GM23338 (cell line): ENCODE measurements at regions not wholly inside any gene's neighbourhood (a gene's known extent, or its start where the extent isn't known, plus 50 kb on each side); places are given as distances from the start of the nearest gene placed in this dataset.

Experiments
- CREB1 ChIP-seq: fragments of 250-450 bp; sonication (Bioruptor Pico); IDR thresholded peaks from 2 replicates; pipeline ENCODE4 v1.5.0; 2020; ENCODE audit warnings: low read depth, mild to moderate bottlenecking, moderate library complexity
- POLR2AphosphoS5 ChIP-seq: IDR thresholded peaks from 2 replicates; pipeline ENCODE4 v1.6.1; 2016; ENCODE audit warnings: antibody characterized with exemption, low read depth
- ZNF114 ChIP-seq: fragments of 250-450 bp; sonication (Bioruptor Pico); IDR thresholded peaks from 2 replicates; pipeline ENCODE4 v1.5.0; 2020; ENCODE audit warnings: mild to moderate bottlenecking, moderate library complexity
- TF ChIP-seq, protein P1 (sequence below): IDR thresholded peaks from one replicate; pipeline ENCODE4 v1.6.1; 2018; ENCODE audit warnings: antibody characterized with exemption; ENCODE audit not compliant: unreplicated experiment
- TF ChIP-seq, protein P2 (sequence below): IDR thresholded peaks from 2 replicates; pipeline ENCODE4 v1.6.1; 2016; ENCODE audit warnings: antibody characterized with exemption
- TF ChIP-seq, protein P3 (sequence below): fragments of 250-450 bp; sonication (Bioruptor Pico); IDR thresholded peaks from 2 replicates; pipeline ENCODE4 v1.5.0; 2020; ENCODE audit warnings: mild to moderate bottlenecking, moderate library complexity

DNA sequence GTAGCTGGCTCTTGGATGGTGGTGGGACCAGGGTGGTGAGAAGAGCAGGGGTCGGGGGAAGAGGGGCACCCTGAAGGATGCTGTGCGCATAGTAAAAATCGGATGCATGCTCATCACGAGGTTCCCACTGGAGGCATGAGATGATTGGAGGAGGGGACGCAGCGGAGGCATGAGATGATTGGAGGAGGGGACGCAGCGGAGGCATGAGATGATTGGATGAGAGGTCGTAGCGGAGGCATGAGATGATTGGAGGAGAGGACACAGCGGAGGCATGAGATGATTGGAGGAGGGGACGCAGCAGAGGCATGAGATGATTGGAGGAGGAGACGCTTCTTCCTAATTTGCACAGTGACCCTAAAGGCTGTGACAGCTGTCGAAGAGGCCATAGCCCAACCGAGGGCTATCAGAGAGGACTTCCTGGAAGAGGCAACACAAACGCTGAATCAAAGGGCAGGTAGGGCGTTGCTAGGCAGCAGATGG lies 106.7 kb downstream of the ADRA2C start (continued):
- TF ChIP-seq, protein P1, sequence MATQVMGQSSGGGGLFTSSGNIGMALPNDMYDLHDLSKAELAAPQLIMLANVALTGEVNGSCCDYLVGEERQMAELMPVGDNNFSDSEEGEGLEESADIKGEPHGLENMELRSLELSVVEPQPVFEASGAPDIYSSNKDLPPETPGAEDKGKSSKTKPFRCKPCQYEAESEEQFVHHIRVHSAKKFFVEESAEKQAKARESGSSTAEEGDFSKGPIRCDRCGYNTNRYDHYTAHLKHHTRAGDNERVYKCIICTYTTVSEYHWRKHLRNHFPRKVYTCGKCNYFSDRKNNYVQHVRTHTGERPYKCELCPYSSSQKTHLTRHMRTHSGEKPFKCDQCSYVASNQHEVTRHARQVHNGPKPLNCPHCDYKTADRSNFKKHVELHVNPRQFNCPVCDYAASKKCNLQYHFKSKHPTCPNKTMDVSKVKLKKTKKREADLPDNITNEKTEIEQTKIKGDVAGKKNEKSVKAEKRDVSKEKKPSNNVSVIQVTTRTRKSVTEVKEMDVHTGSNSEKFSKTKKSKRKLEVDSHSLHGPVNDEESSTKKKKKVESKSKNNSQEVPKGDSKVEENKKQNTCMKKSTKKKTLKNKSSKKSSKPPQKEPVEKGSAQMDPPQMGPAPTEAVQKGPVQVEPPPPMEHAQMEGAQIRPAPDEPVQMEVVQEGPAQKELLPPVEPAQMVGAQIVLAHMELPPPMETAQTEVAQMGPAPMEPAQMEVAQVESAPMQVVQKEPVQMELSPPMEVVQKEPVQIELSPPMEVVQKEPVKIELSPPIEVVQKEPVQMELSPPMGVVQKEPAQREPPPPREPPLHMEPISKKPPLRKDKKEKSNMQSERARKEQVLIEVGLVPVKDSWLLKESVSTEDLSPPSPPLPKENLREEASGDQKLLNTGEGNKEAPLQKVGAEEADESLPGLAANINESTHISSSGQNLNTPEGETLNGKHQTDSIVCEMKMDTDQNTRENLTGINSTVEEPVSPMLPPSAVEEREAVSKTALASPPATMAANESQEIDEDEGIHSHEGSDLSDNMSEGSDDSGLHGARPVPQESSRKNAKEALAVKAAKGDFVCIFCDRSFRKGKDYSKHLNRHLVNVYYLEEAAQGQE: no peak
- TF ChIP-seq, protein P2, sequence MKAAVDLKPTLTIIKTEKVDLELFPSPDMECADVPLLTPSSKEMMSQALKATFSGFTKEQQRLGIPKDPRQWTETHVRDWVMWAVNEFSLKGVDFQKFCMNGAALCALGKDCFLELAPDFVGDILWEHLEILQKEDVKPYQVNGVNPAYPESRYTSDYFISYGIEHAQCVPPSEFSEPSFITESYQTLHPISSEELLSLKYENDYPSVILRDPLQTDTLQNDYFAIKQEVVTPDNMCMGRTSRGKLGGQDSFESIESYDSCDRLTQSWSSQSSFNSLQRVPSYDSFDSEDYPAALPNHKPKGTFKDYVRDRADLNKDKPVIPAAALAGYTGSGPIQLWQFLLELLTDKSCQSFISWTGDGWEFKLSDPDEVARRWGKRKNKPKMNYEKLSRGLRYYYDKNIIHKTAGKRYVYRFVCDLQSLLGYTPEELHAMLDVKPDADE: no peak
- TF ChIP-seq POLR2AphosphoS5 (no peak; the same call in 1 of the 2 replicates), CREB1 (CRISPR knock-in tag) (no peak), ZNF114 (CRISPR knock-in tag) (no peak)
- TF ChIP-seq, protein P3, sequence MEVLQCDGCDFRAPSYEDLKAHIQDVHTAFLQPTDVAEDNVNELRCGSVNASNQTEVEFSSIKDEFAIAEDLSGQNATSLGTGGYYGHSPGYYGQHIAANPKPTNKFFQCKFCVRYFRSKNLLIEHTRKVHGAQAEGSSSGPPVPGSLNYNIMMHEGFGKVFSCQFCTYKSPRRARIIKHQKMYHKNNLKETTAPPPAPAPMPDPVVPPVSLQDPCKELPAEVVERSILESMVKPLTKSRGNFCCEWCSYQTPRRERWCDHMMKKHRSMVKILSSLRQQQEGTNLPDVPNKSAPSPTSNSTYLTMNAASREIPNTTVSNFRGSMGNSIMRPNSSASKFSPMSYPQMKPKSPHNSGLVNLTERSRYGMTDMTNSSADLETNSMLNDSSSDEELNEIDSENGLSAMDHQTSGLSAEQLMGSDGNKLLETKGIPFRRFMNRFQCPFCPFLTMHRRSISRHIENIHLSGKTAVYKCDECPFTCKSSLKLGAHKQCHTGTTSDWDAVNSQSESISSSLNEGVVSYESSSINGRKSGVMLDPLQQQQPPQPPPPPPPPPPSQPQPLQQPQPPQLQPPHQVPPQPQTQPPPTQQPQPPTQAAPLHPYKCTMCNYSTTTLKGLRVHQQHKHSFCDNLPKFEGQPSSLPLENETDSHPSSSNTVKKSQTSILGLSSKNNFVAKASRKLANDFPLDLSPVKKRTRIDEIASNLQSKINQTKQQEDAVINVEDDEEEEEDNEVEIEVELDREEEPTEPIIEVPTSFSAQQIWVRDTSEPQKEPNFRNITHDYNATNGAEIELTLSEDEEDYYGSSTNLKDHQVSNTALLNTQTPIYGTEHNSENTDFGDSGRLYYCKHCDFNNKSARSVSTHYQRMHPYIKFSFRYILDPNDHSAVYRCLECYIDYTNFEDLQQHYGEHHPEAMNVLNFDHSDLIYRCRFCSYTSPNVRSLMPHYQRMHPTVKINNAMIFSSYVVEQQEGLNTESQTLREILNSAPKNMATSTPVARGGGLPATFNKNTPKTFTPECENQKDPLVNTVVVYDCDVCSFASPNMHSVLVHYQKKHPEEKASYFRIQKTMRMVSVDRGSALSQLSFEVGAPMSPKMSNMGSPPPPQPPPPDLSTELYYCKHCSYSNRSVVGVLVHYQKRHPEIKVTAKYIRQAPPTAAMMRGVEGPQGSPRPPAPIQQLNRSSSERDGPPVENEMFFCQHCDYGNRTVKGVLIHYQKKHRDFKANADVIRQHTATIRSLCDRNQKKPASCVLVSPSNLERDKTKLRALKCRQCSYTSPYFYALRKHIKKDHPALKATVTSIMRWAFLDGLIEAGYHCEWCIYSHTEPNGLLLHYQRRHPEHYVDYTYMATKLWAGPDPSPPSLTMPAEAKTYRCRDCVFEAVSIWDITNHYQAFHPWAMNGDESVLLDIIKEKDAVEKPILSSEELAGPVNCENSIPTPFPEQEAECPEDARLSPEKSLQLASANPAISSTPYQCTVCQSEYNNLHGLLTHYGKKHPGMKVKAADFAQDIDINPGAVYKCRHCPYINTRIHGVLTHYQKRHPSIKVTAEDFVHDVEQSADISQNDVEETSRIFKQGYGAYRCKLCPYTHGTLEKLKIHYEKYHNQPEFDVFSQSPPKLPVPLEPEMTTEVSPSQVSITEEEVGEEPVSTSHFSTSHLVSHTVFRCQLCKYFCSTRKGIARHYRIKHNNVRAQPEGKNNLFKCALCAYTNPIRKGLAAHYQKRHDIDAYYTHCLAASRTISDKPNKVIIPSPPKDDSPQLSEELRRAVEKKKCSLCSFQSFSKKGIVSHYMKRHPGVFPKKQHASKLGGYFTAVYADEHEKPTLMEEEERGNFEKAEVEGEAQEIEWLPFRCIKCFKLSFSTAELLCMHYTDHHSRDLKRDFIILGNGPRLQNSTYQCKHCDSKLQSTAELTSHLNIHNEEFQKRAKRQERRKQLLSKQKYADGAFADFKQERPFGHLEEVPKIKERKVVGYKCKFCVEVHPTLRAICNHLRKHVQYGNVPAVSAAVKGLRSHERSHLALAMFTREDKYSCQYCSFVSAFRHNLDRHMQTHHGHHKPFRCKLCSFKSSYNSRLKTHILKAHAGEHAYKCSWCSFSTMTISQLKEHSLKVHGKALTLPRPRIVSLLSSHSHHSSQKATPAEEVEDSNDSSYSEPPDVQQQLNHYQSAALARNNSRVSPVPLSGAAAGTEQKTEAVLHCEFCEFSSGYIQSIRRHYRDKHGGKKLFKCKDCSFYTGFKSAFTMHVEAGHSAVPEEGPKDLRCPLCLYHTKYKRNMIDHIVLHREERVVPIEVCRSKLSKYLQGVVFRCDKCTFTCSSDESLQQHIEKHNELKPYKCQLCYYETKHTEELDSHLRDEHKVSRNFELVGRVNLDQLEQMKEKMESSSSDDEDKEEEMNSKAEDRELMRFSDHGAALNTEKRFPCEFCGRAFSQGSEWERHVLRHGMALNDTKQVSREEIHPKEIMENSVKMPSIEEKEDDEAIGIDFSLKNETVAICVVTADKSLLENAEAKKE (CRISPR knock-in tag): no peak
